ENCODE measurements at regions not wholly inside any gene's neighbourhood (a gene's known extent, or its start where the extent isn't known, plus 50 kb on each side); places are given as distances from the start of the nearest gene placed in this dataset.

DNA sequence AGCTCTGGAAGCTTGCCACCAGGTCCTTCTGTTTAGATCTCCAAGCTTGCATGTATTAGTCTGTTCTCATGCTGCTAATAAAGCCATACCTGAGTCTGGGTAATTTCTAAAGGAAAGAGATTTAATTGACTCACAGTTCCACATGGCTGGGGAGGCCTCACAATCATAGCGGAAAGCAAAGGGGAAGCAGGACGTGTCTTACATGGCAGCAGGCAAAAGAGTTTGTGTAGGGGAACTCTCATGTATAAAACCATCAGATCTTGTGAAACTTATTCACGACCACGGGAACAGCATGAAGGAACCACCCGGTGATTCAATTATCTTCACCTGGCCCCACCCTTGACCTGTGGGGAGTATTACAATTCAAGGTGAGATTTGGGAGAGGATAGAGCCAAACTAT is 147.0 kb upstream of the PROK2 start:
- no peak for DNase-seq (ENCODE audit: low read depth)
- no peak for TF ChIP-seq MYC (IDR thresholded peaks at IDR 0.05; ENCODE audit: low read depth, low read length)
- TF ChIP-seq, protein P1, sequence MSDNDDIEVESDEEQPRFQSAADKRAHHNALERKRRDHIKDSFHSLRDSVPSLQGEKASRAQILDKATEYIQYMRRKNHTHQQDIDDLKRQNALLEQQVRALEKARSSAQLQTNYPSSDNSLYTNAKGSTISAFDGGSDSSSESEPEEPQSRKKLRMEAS (IDR thresholded peaks at IDR 0.05; ENCODE audit: low read depth, low read length) = no peak
- TF ChIP-seq, protein P2, sequence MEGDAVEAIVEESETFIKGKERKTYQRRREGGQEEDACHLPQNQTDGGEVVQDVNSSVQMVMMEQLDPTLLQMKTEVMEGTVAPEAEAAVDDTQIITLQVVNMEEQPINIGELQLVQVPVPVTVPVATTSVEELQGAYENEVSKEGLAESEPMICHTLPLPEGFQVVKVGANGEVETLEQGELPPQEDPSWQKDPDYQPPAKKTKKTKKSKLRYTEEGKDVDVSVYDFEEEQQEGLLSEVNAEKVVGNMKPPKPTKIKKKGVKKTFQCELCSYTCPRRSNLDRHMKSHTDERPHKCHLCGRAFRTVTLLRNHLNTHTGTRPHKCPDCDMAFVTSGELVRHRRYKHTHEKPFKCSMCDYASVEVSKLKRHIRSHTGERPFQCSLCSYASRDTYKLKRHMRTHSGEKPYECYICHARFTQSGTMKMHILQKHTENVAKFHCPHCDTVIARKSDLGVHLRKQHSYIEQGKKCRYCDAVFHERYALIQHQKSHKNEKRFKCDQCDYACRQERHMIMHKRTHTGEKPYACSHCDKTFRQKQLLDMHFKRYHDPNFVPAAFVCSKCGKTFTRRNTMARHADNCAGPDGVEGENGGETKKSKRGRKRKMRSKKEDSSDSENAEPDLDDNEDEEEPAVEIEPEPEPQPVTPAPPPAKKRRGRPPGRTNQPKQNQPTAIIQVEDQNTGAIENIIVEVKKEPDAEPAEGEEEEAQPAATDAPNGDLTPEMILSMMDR (IDR thresholded peaks at IDR 0.05; ENCODE audit: low read depth, low read length) = no peak
- TF ChIP-seq POLR2A (IDR thresholded peaks at IDR 0.05; ENCODE audit: extremely low read depth, insufficient read length) = no peak
- H3K4me3 ChIP-seq (ENCODE audit: low read depth, low read length) = no peak overlapping the region

DNA sequence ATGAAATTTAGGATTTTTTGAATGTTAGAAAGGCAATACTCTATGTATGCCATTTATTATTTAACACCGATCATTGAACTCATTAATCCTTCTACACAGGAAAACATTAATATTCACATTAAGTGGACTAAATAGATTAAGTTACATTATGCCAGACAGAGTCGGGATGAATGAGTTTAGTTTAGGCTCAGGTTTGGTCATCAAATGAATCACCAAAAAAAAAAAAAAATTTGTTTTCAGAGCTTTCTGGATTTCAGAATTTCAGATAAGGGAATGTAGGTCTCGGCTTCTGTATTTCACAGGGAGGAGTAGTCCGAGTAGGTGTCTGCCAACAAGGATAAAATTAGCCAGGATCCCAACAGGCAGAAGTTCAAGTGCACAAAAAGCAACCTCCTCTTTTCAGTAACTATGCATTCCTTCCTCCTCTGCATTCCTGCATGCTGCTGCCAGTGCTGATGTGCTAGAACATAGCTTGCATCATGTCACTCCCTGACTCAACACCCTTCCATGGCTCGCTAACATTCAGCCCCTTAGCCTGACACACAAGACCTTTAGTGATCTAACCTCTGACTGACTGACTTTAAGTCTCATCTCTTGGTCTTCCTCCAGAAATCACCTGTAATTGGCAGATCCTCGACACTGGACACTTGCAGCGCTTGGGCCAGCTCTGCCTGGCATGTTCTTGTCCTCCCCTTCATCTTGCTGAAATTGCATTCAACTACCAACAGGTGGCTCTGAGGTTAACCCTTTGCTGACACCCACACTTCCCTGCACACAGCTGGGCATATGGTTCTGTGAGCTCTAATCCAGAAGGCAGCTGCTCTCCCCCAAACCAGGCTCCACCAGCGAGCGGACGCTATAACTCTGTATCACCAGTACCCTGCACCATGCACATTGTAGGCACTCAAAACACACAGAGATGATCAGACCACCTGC is 145.4 kb upstream of the PROK2 start:
- H3K4me3 ChIP-seq (ENCODE audit: low read depth, low read length) = no peak overlapping the region
- peak; percentile 45 for DNase-seq (ENCODE audit: low read depth)
- TF ChIP-seq, protein P2 (IDR thresholded peaks at IDR 0.05; ENCODE audit: low read depth, low read length) = peak; percentile 34
- no peak for TF ChIP-seq MYC (IDR thresholded peaks at IDR 0.05; ENCODE audit: low read depth, low read length)

DNA sequence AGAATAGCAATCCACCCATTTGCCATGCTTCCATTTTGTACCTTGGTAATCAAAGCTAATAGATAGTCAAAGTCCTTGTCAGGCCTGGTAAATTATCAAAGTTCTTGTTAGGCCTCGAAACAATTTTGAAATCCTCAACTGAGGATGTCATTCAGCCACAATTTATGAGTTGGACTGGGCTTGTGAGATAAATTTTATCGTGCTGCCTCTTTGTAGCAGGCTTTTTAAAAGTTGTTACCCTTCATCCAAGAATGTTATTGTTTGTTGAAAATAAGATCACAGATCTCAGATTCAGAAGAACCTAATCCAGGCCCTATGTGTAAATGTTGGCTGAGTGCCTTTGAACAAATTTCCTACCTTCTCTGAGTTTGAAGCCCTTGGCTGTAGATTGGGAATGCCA is 143.3 kb upstream of the PROK2 start:
- H3K4me3 ChIP-seq (ENCODE audit: low read depth, low read length) = no peak overlapping the region
- no peak for TF ChIP-seq POLR2A (IDR thresholded peaks at IDR 0.05; ENCODE audit: extremely low read depth, insufficient read length)
- TF ChIP-seq, protein P1 (IDR thresholded peaks at IDR 0.05; ENCODE audit: low read depth, low read length) = no peak
- TF ChIP-seq, protein P2 (IDR thresholded peaks at IDR 0.05; ENCODE audit: low read depth, low read length) = no peak
- no peak for TF ChIP-seq MYC (IDR thresholded peaks at IDR 0.05; ENCODE audit: low read depth, low read length)
- DNase-seq (ENCODE audit: low read depth) = no peak

DNA sequence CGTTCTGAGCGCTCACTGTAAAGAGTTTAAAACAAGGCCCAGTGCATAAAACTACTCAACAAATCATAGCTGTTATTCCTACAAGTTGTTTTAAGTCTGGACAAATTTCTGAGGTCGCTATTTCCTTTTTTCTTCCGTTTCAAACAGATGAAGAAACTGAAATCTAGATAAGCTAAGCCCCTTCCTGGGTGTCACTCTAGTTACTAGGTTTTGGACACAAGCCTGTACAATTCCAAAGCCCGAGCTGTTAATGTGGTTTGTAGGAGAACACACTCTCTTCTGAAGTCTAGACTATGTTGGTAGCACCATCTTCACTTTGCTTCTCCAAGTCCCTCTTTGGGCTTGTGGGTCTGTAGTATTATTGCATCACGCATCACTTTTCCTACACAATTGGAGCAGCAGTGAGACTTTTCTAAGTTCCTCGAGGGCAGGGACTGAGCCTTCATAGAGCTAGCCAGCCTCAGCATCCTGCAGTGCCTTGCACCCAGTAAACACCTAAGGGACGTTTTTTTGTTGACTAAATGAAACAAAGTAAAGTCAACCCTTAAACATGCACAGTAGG is 142.6 kb upstream of the PROK2 start:
- TF ChIP-seq, protein P2 (IDR thresholded peaks at IDR 0.05; ENCODE audit: low read depth, low read length) = no peak
- TF ChIP-seq POLR2A (IDR thresholded peaks at IDR 0.05; ENCODE audit: extremely low read depth, insufficient read length) (no peak), MYC (IDR thresholded peaks at IDR 0.05; ENCODE audit: low read depth, low read length) (no peak)
- TF ChIP-seq, protein P1 (IDR thresholded peaks at IDR 0.05; ENCODE audit: low read depth, low read length) = no peak
- H3K4me3 ChIP-seq (ENCODE audit: low read depth, low read length) = no peak overlapping the region
- no peak for DNase-seq (ENCODE audit: low read depth)

DNA sequence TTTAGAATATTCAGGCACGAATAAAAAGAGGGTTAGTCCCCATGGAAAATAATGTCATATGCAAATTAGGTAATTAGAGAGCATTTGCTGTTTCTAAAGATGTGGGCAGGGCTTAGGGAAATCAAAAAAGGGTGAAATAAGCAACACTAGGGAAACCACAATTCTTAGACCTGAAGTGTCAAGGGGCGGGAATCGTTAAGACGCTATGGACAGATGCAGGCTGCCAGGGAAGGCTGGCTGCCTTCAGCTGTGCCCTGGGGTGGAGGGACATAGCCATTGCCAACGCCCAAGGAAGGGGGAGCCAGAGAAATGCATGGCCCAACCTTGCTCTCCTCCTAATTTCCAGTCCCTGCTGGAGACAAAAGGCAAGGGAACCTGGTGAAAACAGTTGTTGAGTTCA is 141.7 kb upstream of the PROK2 start:
- TF ChIP-seq MYC (IDR thresholded peaks at IDR 0.05; ENCODE audit: low read depth, low read length) (no peak), POLR2A (IDR thresholded peaks at IDR 0.05; ENCODE audit: extremely low read depth, insufficient read length) (no peak)
- TF ChIP-seq, protein P1 (IDR thresholded peaks at IDR 0.05; ENCODE audit: low read depth, low read length) = no peak
- TF ChIP-seq, protein P2 (IDR thresholded peaks at IDR 0.05; ENCODE audit: low read depth, low read length) = no peak
- H3K4me3 ChIP-seq (ENCODE audit: low read depth, low read length) = no peak overlapping the region
- DNase-seq (ENCODE audit: low read depth) = no peak
